M059J (cell line): ENCODE measurements at regions not wholly inside any gene's neighbourhood (a gene's known extent, or its start where the extent isn't known, plus 50 kb on each side); places are given as distances from the start of the nearest gene placed in this dataset.

ENCODE experiments used
- DNase-seq: peaks from one replicate; pipeline ENCODE4 v3.0.0-alpha.2; 2012; ENCODE audit warnings: low read depth

DNA sequence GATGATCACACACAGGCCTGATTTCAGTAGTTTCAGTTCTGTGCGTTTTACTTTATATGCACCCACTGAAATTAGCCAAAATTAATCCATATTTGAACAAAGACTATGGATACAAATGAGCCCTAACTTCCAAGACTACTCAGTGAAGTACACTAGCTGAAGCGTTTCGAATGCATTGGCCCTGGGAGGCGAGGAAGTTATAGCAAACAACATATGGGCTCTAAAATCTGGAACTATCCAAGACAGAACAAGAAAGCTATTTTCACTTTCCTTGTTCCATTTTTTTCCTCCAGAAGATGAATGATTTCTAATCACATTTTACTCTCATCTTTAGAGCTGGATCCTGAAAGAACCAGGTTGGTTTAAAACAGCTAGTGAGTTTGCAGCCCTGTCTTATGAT, 399.4 kb upstream of the HNRNPA3 start:
- DNase-seq = no peak

- no peak for DNase-seq
Observed at GRCh38 chr2:176813621-176814049, 399.0 kb upstream of the HNRNPA3 start.

DNA sequence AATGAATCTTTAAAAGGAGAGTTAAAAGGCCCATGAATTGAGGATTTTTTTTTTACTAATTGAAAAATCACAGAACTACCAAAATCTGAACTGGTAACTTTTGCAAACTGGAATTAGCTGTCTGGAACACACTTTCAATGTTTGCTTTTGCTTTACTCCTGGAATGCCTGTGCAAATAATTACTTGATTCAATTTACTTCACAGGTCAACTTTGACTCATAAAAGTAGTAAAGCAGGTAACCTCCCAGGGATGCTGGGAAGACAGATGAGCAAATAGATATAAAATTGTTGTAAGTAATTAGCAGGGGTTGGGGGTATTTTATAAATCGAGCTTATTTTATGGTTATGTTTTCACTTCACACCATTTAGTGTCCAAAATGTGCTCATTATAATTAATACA, 398.3 kb upstream of the HNRNPA3 start:
- no peak for DNase-seq

GRCh38 chr2:176814740-176815367, 397.7 kb upstream of the HNRNPA3 start:
- DNase-seq = peak; percentile 25

- no peak for DNase-seq
Observed at GRCh38 chr2:176817061-176817565, 395.5 kb upstream of the HNRNPA3 start.

- no peak for DNase-seq
Observed at GRCh38 chr2:176818076-176818475, 394.5 kb upstream of the HNRNPA3 start.

DNA sequence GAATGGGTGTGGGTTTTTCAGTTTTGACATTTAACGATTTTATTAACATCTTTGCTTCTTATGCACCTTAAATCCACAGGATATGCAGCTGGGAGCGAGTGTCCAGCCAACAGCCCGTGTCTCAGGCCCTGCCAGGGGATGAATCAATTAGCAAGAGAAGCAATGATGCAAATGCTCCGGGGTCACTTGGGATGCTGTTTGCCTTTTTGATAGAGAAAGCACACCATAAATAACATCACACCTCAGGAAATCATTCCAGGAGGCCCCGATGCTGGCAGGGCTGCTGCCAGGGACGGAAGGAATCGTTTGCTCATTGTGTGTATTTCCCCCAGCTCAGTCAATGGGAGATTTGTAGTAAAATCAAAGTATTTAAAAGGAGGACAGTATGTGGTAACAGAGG, 394.0 kb upstream of the HNRNPA3 start:
- DNase-seq = no peak

GRCh38 chr2:176819306-176819705, 393.3 kb upstream of the HNRNPA3 start:
- DNase-seq = no peak

GRCh38 chr2:176820371-176820932, 392.1 kb upstream of the HNRNPA3 start:
- DNase-seq = no peak

DNA sequence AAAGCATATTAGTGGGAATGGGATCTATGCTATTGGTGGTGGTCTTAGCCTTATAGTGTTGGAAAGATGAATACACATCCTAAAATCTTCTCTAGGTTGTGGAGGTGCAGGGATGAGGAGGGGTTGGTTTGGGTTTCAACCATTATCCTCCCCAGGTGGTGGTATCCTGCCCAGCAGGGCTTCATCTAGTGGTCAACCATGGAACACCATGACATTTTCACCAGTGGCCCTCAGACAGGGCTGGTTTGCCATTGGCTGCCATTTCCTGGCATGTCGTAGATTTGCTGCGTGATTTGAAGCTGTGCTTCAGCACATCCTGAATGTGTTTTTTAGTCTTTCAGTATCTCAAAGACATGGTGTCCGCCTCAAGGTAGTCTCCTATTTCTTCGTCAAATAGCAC, 391.2 kb upstream of the HNRNPA3 start:
- no peak for DNase-seq

DNA sequence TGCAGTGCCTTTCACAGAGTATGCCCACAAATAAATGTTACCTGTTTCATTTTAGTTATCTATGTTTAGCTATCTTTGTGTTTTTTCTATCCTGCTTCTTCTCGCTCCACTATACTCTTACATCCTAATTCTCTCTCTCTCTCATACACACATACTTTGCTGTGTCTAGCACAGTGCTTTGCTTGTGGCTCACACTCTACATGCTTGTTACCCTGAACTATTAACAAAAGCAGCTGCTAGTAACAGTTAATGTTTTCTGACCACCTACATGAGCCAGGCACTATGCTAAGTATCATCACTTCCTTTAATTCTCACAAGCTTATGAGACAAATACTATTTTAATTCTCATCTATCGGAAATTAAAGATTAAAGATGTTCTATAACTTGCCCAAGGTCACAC, 390.5 kb upstream of the HNRNPA3 start:
- no peak for DNase-seq

GRCh38 chr2:176826356-176826755, 386.2 kb upstream of the HNRNPA3 start:
- no peak for DNase-seq

- no peak for DNase-seq
Observed at GRCh38 chr2:176826984-176827668, 385.5 kb upstream of the HNRNPA3 start.

GRCh38 chr2:176830362-176830761, 382.2 kb upstream of the HNRNPA3 start:
- DNase-seq = peak; percentile 5

- DNase-seq = no peak
Observed at GRCh38 chr2:176832086-176832485, 380.5 kb upstream of the HNRNPA3 start.

- no peak for DNase-seq
Observed at GRCh38 chr2:176833671-176834070, 378.9 kb upstream of the HNRNPA3 start.

GRCh38 chr2:176834226-176834625, 378.4 kb upstream of the HNRNPA3 start:
- DNase-seq = no peak

DNA sequence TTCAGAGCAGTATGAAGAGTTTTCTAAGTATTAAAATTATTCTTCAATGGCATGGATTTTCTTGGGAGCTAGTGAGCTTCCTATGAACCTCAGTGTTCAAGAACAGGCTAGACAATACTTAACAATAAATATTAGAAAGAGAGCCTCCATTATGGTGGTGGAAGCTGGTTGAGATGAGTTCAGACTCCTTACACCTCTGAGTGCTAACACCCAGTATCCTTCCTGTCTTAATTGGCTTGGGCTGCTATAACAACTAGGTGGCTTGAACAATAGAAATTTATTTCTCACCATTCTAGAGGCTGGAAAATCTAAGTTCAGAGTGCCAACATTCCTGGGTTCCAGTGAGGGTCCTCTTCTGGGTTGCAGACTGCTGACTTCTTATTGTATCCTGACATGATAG, 369.4 kb upstream of the HNRNPA3 start:
- no peak for DNase-seq

- no peak for DNase-seq
Observed at GRCh38 chr2:176844461-176844860, 368.1 kb upstream of the HNRNPA3 start.

DNA sequence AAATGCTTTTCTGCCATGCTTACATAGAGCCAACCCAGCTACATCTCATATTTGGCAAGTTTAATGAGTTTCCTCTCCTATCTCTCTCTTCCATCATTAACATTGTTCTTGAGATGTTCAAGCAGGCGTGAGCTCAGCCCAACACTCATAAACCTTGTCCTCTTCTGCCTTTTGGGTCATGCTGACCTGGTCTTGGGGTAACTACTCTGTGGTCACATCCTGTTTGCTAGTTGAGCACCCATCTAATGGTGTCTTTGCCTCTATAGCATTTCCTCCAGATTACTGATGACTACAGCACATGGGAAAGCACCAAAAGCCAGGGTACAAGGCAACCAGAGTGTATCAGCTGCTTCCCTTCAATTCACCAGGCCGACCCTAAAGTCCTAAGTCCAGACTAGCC, 366.9 kb upstream of the HNRNPA3 start:
- DNase-seq = no peak

DNA sequence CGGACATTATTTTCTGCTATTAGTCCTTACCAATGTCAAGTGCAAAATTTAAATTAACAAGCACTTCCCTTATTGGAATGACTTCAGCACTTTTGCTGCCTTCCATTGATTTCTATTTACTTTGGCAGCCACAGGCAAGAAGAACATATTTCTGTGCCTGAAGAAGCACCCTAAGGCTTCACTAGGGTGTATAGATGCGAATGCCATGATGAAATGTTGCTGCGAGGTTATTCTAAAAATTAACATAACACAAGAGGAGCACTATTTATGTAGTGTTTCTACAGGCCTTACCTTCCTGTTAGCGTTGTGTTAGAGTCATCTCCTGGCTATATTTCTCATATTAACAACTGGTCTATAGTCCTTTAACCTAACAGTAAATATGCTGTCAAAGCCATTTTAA, 365.0 kb upstream of the HNRNPA3 start:
- DNase-seq = no peak

DNA sequence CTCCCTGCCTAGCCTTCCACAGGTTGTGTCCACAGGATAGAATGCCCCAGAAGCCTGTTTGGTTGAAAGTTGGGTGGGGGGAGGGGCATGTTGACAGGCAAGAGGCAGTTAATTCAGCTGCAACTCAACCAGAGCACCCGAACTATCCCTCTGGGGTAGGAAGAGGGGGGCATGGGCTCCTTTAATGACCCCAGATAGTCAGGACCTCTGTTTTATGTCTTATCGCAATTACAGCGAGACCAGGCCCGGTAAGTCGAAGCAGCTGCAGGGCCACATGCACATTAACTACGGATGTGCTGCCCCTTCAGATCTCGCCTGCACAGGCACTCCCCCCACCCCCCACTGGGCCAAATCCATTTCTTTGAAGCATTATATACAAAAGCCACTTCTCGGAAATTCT, 363.8 kb upstream of the HNRNPA3 start:
- no peak for DNase-seq

- no peak for DNase-seq
Observed at GRCh38 chr2:176851200-176851888, 361.2 kb upstream of the HNRNPA3 start.
